NCI-H2107 treated with DMSO at 0.1 percent for 48 hours (cell line): ENCODE measurements at regions not wholly inside any gene's neighbourhood (a gene's known extent, or its start where the extent isn't known, plus 50 kb on each side); places are given as distances from the start of the nearest gene placed in this dataset.
"Not testable (repeated sequence)": the region's sequence is repeated elsewhere in the genome, so short reads cannot be mapped to it uniquely, and the experiment has no call there.

Experiments used
- DNase-seq: peaks from one replicate; lab custom pipeline; 2025; ENCODE audit not compliant: unreplicated experiment; lab: John Stamatoyannopoulos, UW

- DNase-seq = peak; percentile 92
Measured at GRCh38 chr12:5260086-5260485, 171.8 kb upstream of the NTF3 start.

GRCh38 chr12:5260591-5261086, 171.3 kb upstream of the NTF3 start:
- peak; percentile 44 for DNase-seq

DNA sequence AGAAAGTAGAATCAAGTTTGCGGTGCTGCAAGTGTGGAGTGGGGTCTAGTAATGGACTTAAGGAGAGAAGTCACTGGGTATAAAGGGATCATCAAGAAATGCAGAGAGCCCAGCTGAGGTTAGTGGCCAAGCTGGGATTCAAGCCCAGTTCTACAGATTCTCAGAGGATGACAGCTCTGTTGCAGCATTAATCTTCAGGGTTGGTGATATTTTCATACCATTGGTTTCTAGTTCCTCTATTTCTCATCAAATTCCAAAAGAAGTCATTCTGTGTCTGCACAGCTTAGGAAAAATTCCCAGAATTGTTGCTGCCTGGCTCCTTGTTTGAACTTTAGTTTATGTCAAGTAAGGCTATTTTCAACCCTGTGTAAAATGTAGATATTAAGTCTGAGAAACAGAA, 169.5 kb upstream of the NTF3 start:
- DNase-seq = no peak

DNA sequence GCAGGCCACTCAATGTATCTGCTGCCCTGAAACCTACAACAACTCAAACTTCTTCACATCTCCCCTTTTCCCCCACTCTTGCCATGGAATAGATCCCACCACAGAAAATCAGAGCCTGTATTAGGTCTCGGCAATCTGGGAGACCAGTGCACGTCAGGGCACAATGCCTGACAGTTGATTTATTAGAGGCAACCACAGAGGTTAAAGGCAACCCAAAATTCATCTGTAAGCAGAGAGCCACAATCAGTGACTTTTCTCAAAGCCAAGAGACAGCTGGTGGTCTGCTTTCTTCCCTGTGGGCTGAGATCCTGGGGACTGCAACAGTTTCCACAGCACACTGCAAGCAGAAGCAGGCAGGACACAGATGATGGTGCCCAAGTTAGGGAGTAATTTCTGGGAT, 169.0 kb upstream of the NTF3 start:
- no peak for DNase-seq

- no peak for DNase-seq
Measured at GRCh38 chr12:5264006-5264405, 167.9 kb upstream of the NTF3 start.

DNA sequence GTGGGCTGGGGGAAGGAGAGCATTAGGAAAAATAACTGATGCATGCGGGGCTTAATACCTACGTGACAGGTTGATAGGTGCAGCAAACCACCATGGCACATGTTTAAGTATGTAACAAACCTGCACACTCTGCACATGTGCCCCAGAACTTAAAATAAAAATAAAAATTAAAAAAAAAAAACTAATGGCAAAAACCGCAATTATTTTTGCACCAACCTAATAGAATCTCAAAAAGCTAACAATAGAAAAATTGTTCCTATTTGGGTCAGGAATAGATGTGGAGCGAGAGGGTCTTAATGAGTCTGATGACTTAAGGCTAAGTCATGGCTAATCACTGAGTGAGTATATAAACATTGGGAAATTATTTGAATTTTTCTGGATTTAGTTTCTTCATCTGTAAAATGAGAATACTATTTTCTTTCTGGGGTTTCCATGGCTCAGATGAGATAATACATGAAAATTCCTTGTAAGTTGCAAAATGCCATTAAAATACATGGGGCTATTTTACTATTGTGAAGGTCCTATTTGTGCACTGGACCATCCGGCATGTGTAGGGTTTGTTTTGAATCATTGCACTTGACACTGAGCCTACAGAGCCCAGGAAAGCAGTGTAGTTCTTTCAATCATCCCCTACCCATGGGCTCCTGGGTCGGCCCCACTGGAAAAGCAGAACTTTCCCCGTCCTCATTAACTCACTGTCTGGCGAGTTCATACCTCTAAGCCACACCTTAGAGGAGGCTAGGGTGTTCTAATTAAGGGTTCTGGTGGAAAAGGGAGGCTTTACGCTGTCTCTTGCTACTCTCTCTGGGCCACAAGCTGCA, 164.1 kb upstream of the NTF3 start:
- DNase-seq = no peak

DNA sequence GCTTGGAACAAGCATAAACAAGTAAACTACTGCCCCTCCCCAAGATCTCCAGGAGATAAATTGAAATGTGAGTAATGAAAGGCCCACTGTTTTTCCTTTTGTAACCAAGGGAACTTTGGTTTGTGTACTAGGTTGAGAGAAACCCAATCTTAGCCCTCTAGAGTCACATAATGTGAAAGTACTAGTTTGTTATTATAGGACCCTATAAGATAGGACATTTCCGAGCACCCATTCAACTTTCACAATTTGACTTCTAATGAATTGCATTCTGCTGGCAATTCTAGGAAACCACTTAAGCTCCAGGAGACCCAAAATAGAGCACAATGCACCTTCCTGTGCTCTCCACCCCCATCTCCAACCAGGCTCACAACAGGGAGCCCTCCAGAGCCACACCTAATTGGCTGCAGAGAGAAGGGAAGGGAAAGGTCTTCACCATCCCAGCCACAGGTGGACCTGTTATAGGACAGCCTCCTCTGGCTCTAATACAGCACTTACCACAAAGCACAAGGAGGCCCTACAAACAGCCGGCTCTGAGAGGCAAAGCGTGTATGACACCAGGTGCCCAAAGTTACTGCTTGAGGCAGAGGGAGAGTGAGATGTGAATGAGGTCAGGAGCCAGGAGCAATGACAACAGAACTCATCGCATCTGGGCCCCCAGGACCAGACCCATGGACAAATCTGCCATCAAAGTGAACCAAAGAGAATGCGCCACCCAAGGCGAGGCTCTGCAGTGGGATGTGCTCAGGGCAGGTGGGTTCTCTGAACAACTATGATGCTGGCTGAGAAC, 163.3 kb upstream of the NTF3 start:
- DNase-seq = peak; percentile 98

DNA sequence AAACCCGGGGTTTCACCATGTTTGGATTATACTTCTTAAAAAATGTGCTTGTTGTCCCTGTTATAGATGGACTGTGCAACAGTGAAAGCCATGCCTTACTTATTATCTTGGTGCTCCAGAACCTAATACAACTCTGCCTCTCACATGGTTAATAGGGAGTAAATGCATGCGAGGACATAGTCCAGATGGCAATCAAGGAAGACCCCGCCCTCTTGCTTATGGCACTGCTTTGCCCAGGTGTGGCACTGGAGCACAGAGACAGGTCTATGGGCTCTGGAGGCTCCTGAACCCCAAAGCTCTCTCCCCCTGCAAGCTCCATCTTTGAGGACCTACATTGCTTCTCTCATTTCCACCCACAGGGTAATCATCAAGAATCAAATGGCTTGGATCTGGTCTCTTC, 162.1 kb upstream of the NTF3 start:
- no peak for DNase-seq

- no peak for DNase-seq
Measured at GRCh38 chr12:5272018-5272785, 159.7 kb upstream of the NTF3 start.

DNA sequence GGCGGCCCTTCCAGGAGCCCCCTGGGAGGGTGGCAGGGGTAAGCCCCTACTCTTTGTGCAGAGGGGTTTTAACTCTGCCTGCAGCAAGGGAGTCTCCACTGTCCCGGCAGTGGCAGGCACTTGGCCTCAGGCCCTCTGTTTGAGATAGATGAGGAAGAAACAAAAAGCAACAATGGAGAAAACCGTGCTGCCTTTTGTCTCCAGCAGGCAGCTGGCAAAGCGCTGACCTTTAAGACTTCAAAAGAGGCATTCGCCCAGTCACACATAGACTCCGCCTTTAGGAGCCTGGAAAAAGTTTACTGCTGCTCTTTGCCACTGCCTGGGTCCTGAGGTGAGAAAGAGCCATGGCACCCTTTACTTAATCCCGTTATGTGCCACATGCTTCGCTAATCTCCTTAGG, 158.2 kb upstream of the NTF3 start:
- DNase-seq = peak; percentile 46

GRCh38 chr12:5276327-5276880, 155.5 kb upstream of the NTF3 start:
- peak; percentile 81 for DNase-seq

DNA sequence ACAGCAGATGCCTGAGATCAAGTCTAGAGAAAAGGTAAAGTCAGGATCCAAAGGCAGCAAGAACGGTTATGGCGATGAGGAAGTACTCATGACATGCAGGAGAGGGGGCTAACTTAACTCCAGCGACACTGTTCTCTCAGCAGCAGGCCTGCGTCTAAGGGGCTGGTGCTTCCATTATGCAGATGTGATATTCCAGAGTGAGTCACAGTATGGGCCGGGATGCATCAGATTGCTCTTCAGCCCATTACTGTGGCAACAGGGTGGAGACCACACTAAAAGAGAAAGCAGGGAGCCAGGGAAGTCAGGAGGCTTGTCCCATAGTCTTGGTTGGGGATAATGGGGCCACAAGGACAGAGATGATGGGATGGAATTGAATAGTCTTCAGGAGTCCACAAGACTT, 151.8 kb upstream of the NTF3 start:
- DNase-seq = no peak

GRCh38 chr12:5290368-5290767, 141.5 kb upstream of the NTF3 start:
- not testable (repeated sequence) for DNase-seq

GRCh38 chr12:5292651-5293050, 139.3 kb upstream of the NTF3 start:
- no peak for DNase-seq

- no peak for DNase-seq
Measured at GRCh38 chr12:5293773-5294172, 138.1 kb upstream of the NTF3 start.

- no peak for DNase-seq
Measured at GRCh38 chr12:5294274-5295070, 137.4 kb upstream of the NTF3 start.

GRCh38 chr12:5295151-5295550, 136.8 kb upstream of the NTF3 start:
- no peak for DNase-seq

DNA sequence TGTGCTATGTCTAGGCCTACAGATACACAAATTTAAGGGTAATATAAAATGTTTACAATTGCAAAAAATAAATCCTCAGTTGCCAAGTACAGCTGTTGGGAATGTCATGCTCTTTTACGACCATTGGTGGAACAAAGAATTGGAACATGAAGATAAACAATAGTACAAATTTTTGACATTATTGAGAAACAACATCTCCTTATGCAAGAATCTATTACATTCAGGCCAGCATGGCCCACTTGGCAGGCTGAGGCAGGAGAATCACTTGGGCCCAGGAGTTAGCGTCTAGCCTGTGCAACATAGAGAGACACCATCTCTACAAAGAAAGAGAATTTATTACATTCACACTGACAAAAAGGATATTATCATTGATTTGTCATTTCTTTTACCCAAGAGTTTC, 135.9 kb upstream of the NTF3 start:
- no peak for DNase-seq

DNA sequence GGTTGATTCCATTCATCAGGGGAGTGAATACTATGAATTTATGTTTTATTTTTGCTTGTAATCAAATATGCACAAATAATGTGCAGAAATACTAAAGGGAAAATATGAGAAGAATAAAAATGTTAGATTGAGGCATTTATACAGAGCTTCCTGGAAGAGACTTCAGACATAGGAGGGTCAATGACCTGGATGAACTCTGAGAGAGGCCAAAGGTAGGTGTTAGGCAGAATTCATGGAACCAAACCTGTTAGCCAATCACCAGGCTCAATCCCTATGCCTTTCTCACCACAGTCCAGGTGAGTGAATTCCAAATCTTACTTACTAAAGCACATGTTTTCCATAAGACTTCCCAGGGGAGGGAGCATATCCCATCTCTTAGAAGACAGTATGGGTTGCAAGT, 130.4 kb upstream of the NTF3 start:
- no peak for DNase-seq

- DNase-seq = no peak
Measured at GRCh38 chr12:5305425-5305824, 126.5 kb upstream of the NTF3 start.
